HepG2 (cell line): ENCODE measurements at regions not wholly inside any gene's neighbourhood (a gene's known extent, or its start where the extent isn't known, plus 50 kb on each side); places are given as distances from the start of the nearest gene placed in this dataset.

Experiments
- ATAC-seq: fragments of 200-7000 bp; cut with Tn5 transposase; 3 replicates; pipeline ENCODE4 v1.9.1; 2020; ENCODE audit warnings: mild to moderate bottlenecking, moderate library complexity
- BruUV-seq: library from RNA; stranded (reverse); fragments of 400-500 nt; replicated peaks from 2 replicates; lab custom pipeline; 2021; lab: Mats Ljungman, UMichigan
- CTCF ChIA-PET: fragments of 300-600 bp; formaldehyde crosslinking; extraction: SDS; loops from one replicate; lab custom pipeline; 2021; ENCODE audit warnings: low total read pairs, inconsistent platforms, low intra/inter-chr PET ratio; lab: Yijun Ruan, JAX
- POLR2A ChIA-PET: fragments of 350-600 bp; sonication (Branson Sonifier 250); formaldehyde crosslinking; loops from one replicate; lab custom pipeline; 2020; ENCODE audit warnings: antibody characterized with exemption, inconsistent platforms; lab: Yijun Ruan, JAX
- DNase-seq: peaks from one replicate; pipeline ENCODE4 v3.0.0-alpha.2; 2015; ENCODE audit warnings: low spot score
- FAIRE-seq: peaks from 3 replicates; lab custom pipeline; 2011; peaks lifted over from hg19 to GRCh38; lab: Jason Lieb, UNC
- H2AFZ ChIP-seq: one replicate; pipeline ENCODE4 v1.6.1; 2011; ENCODE audit warnings: low read length, inconsistent platforms
- H3K27ac ChIP-seq: fragments of 300-600 bp; 3 replicates; pipeline ENCODE4 v1.8.0; 2011; ENCODE audit warnings: mixed run types, mild to moderate bottlenecking, mixed read lengths, low read length, inconsistent platforms; ENCODE audit not compliant: insufficient read depth; ENCODE audit errors: extremely low read length
- H3K27me3 ChIP-seq, 2 experiments: fragments of 200-600 bp in 1 of 2; 2 replicates in 1 of 2; 3 replicates in 1 of 2; pipeline versions ENCODE4 v1.6.0 to v1.8.0; 2011; ENCODE audit warnings: low read length in 2 of 2, mild to moderate bottlenecking in 2 of 2, moderate library complexity in 2 of 2, inconsistent platforms in 1 of 2; ENCODE audit not compliant: insufficient read depth in 2 of 2, control insufficient read depth in 1 of 2
- H3K36me3 ChIP-seq, 2 experiments: fragments of 200-600 bp in 1 of 2; replicated peaks in 1 of 2; 2 replicates in 1 of 2; 3 replicates in 1 of 2; pipeline versions ENCODE4 v1.5.1 to v1.8.0; 2011; ENCODE audit warnings: low read length in 2 of 2, inconsistent platforms in 1 of 2; ENCODE audit not compliant: insufficient read depth in 2 of 2, control insufficient read depth in 1 of 2
- H3K4me1 ChIP-seq: 2 replicates; pipeline ENCODE4 v1.5.1; 2012; ENCODE audit warnings: low read length, inconsistent platforms; ENCODE audit not compliant: insufficient read depth
- H3K4me2 ChIP-seq: 2 replicates; pipeline ENCODE4 v1.6.0; 2011; ENCODE audit warnings: low read depth, low read length, inconsistent platforms
- H3K4me3 ChIP-seq, 3 experiments: fragments of 200-600 bp in 1 of 3; sonication (generic), shearing (Covaris generic) in 1 of 3; replicated peaks in 1 of 3; 2 replicates each; pipeline ENCODE4 v1.5.1; 2011 to 2016; ENCODE audit warnings: low read length in 3 of 3, inconsistent platforms in 2 of 3, low read depth in 2 of 3, mild to moderate bottlenecking in 2 of 3, control low read depth in 1 of 3, mixed read lengths in 1 of 3; ENCODE audit not compliant: insufficient read depth in 1 of 3
- H3K79me2 ChIP-seq: one replicate; pipeline ENCODE4 v1.6.1; 2011; ENCODE audit warnings: low read length, inconsistent platforms; ENCODE audit not compliant: insufficient read depth
- H3K9ac ChIP-seq: 2 replicates; pipeline ENCODE4 v1.6.0; 2011; ENCODE audit warnings: mild to moderate bottlenecking, low read depth, low read length, inconsistent platforms; ENCODE audit not compliant: insufficient read depth
- H3K9me3 ChIP-seq: 2 replicates; pipeline ENCODE4 v1.5.1; 2012; ENCODE audit warnings: mild to moderate bottlenecking, low read length
- H4K20me1 ChIP-seq: 2 replicates; pipeline ENCODE4 v1.6.0; 2011; ENCODE audit warnings: inconsistent platforms, mild to moderate bottlenecking, low read length, moderate library complexity; ENCODE audit not compliant: insufficient read depth
- AHR ChIP-seq: IDR thresholded peaks from 2 replicates; pipeline ENCODE4 v1.6.1; 2018; ENCODE audit warnings: missing genetic modification reagents, missing compliant biosample characterization
- GTF3A ChIP-seq: sonication (generic); formaldehyde crosslinking; conservative IDR thresholded peaks from 2 replicates; pipeline ENCODE4 v1.4.0; 2020; ENCODE audit warnings: mild to moderate bottlenecking, missing genetic modification reagents
- HCFC1 ChIP-seq: fragments of 150-350 bp; IDR thresholded peaks from 2 replicates; pipeline ENCODE4 v1.6.1; 2014; ENCODE audit warnings: low read depth, low read length
- HDAC2 ChIP-seq: sonication (generic); formaldehyde crosslinking; IDR thresholded peaks from 2 replicates; pipeline ENCODE4 v1.4.0; 2020; ENCODE audit warnings: missing genetic modification reagents
- HHEX ChIP-seq: IDR thresholded peaks from 2 replicates; pipeline ENCODE4 v1.6.1; 2016; ENCODE audit warnings: control low read depth
- IRX3 ChIP-seq: sonication (generic); formaldehyde crosslinking; IDR thresholded peaks from 2 replicates; pipeline ENCODE4 v1.8.1; 2023; ENCODE audit warnings: mild to moderate bottlenecking, low read depth, missing genetic modification reagents, borderline replicate concordance
- MTF1 ChIP-seq: sonication (generic); formaldehyde crosslinking; IDR thresholded peaks from 2 replicates; pipeline ENCODE4 v1.5.0; 2020; ENCODE audit warnings: missing genetic modification reagents
- NBN ChIP-seq: fragments of 450-650 bp; conservative IDR thresholded peaks from 2 replicates; pipeline ENCODE4 v1.6.1; 2017
- NFE2 ChIP-seq: sonication (generic); formaldehyde crosslinking; IDR thresholded peaks from 2 replicates; pipeline ENCODE4 v1.4.0; 2020; ENCODE audit warnings: missing genetic modification reagents
- NR2F2 ChIP-seq: IDR thresholded peaks from 2 replicates; pipeline ENCODE4 v1.6.1; 2012; ENCODE audit warnings: low read depth, inconsistent platforms, borderline replicate concordance
- XRCC5 ChIP-seq: fragments of 200-400 bp; formaldehyde crosslinking; optimal IDR thresholded peaks from 2 replicates; pipeline ENCODE3; 2017; ENCODE audit warnings: mild to moderate bottlenecking, low read length
- ZBTB20 ChIP-seq: sonication (generic); formaldehyde crosslinking; IDR thresholded peaks from 2 replicates; pipeline ENCODE4 v1.8.1; 2023; ENCODE audit warnings: missing genetic modification reagents, low read depth, mild to moderate bottlenecking, borderline replicate concordance
- ZNF136 ChIP-seq: sonication (generic); formaldehyde crosslinking; IDR thresholded peaks from 2 replicates; pipeline ENCODE4 v1.8.1; 2022; ENCODE audit warnings: low read depth, mild to moderate bottlenecking, moderate library complexity, missing genetic modification reagents
- ZNF205 ChIP-seq: IDR thresholded peaks from 2 replicates; pipeline ENCODE4 v1.6.1; 2018; ENCODE audit warnings: missing biosample characterization, missing genetic modification reagents
- ZNF337 ChIP-seq: sonication (generic); formaldehyde crosslinking; IDR thresholded peaks from 2 replicates; pipeline ENCODE4 v1.5.1; 2020; ENCODE audit warnings: missing genetic modification reagents, low read depth, mild to moderate bottlenecking, borderline replicate concordance
- ZNF354B ChIP-seq: sonication (generic); formaldehyde crosslinking; IDR thresholded peaks from 2 replicates; pipeline ENCODE4 v1.8.0; 2022; ENCODE audit warnings: mild to moderate bottlenecking, missing genetic modification reagents
- ZNF503 ChIP-seq: sonication (generic); formaldehyde crosslinking; IDR thresholded peaks from 2 replicates; pipeline ENCODE4 v1.4.0; 2020; ENCODE audit warnings: missing genetic modification reagents
- ZNF547 ChIP-seq: sonication (generic); formaldehyde crosslinking; IDR thresholded peaks from 2 replicates; pipeline ENCODE4 v1.5.1; 2020; ENCODE audit warnings: mild to moderate bottlenecking, missing genetic modification reagents
- WGBS: methylation state at CpG from one replicate; pipeline ENCODE4 v1.1.6; 2017; ENCODE audit warnings: low lambda C conversion rate; 5-methylcytosine and 5-hydroxymethylcytosine counted together
- in situ Hi-C: cut with HindIII; loops from 2 replicates; pipeline ENCODE4 v1.10.0; 2017; ENCODE audit warnings: low pct_unique_long_range_greater_than_20kb; ENCODE audit not compliant: extremely low pct_ligation_motif_present
- intact Hi-C: fragments of 100-400 bp; cut with micrococcal nuclease; formaldehyde crosslinking; loops from one replicate; pipeline ENCODE4 v1.10.0; 2022; ENCODE audit not compliant: unreplicated experiment
- TF ChIP-seq, protein P1 (sequence below): sonication (generic); formaldehyde crosslinking; IDR thresholded peaks from 2 replicates; pipeline ENCODE4 v1.4.0; 2020; ENCODE audit warnings: mild to moderate bottlenecking, missing genetic modification reagents

DNA sequence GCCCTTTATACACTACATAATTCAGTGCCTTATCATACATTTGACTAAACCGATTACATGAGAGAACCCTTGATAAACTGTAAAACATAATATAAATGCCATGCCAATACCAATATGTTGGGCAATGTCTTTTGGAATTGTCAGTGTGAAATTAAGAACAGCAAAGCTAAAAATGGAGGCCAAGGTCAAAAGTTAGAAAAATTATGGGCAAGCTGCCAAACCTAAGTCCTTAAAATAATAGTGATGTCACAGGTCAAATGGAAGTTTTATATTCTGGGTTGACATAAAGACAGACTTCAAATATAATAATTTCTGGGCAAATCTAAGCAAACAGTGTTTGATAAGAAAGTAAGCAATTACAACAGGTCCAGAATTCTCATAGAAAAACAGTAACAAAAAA lies 696.7 kb downstream of the RNF144B start:
- CTCF ChIA-PET: no interaction called here
- in situ Hi-C loops: no loop called here
- H3K27ac ChIP-seq: no peak overlapping the region
- 16% methylated on average over 1 of the region's 1 CpG for WGBS
- intact Hi-C loops: no loop called here
- no peak for DNase-seq
- no peaks in the 10 kb centered on the region for H3K4me1 ChIP-seq
- POLR2A ChIA-PET: no interaction called here
- no peaks in the 10 kb centered on the region for H3K79me2 ChIP-seq
- H4K20me1 ChIP-seq: no peaks in the 10 kb centered on the region
- ATAC-seq: no peak
- no peak for FAIRE-seq
- H3K9ac ChIP-seq: no peak overlapping the region
- H2AFZ ChIP-seq: no peak overlapping the region
- no peaks in the 10 kb centered on the region for H3K27me3 ChIP-seq
- peaks cover 92% of the 10 kb centered on the region for H3K9me3 ChIP-seq
- H3K4me3 ChIP-seq: no peak overlapping the region
- H3K36me3 ChIP-seq: no peaks in the 10 kb centered on the region
- H3K4me2 ChIP-seq: no peak overlapping the region
- no TSS peak for BruUV-seq
- TF ChIP-seq NBN (no peak), AHR (CRISPR knock-in tag) (no peak), ZNF205 (CRISPR knock-in tag) (no peak), ZNF337 (CRISPR knock-in tag) (no peak), ZNF547 (no peak), MTF1 (CRISPR knock-in tag) (no peak), NFE2 (CRISPR knock-in tag) (no peak), HHEX (CRISPR knock-in tag) (no peak), IRX3 (CRISPR knock-in tag) (no peak), ZNF136 (CRISPR knock-in tag) (no peak), ZNF354B (CRISPR knock-in tag) (no peak), HDAC2 (CRISPR knock-in tag) (no peak), NR2F2 (no peak), XRCC5 (no peak), ZBTB20 (CRISPR knock-in tag) (no peak), GTF3A (no peak), HCFC1 (no peak), ZNF503 (CRISPR knock-in tag) (no peak)
- TF ChIP-seq, protein P1, sequence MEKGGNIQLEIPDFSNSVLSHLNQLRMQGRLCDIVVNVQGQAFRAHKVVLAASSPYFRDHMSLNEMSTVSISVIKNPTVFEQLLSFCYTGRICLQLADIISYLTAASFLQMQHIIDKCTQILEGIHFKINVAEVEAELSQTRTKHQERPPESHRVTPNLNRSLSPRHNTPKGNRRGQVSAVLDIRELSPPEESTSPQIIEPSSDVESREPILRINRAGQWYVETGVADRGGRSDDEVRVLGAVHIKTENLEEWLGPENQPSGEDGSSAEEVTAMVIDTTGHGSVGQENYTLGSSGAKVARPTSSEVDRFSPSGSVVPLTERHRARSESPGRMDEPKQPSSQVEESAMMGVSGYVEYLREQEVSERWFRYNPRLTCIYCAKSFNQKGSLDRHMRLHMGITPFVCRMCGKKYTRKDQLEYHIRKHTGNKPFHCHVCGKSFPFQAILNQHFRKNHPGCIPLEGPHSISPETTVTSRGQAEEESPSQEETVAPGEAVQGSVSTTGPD (CRISPR knock-in tag): no peak
